IPS-NIHi11 (cell line): ENCODE measurements at regions not wholly inside any gene's neighbourhood (a gene's known extent, or its start where the extent isn't known, plus 50 kb on each side); places are given as distances from the start of the nearest gene placed in this dataset.
"Not testable (repeated sequence)": the region's sequence is repeated elsewhere in the genome, so short reads cannot be mapped to it uniquely, and the experiment has no call there.

Experiments
- DNase-seq: peaks from one replicate; pipeline ENCODE4 v3.0.0; 2012; ENCODE audit warnings: mixed read lengths, low spot score

DNA sequence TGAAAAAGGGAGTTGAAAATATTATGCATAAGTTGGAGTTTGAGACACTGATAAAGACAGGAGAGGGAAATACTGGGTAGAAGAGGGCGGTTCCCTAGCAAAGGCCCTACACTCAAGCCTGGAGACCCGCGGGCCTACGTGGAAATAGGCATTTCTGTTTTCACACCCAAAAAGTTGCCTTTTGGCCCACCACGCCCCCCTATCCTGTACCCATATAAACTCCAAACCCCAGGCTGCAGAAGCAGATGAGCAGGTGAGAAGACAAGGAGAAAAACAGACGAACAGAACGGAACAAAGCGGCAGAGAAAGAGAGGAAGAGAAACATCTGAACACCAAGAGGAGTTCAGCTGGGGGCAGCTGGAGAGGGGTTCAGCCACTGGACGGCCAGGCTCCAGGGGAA is 177.9 kb downstream of the GALC start:
- no peak for DNase-seq

DNA sequence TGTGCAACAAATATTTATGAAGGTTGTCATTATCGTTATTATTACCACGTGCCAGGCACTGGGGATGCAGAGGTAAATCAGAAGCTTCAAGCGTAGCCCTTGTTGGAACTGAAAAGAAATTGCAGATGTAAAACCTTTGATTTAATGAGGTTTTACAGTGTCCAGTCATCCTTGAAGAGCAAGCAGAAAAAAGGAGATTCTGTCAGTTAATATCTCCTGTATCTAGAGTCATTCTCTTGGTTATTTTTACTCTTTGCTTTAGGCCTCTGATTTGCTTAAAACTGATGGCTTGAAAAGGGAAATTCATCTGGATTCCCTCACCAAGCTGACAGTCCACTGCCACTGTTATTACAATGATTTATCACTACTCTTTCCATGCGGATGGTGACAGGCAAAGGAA is 179.3 kb downstream of the GALC start:
- DNase-seq, result no peak

DNA sequence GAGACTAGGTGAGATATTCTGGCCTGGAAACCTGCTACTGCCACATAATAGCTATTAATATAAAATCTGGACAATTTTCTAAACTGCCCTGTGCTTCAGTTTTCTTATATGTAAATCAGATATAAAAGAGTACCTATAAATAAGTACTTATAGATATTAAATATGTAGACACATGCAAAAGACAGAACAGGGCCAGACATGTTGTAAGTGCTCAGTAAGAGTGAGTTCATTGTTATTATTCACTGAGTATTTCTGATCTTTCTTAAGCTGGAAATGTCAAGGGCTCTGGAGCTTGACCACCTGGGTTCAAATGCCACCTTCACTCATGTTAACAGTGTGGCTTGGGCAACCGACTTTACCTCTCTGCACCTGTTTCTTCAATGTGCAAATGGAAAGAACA is 179.8 kb downstream of the GALC start:
- no peak for DNase-seq

DNA sequence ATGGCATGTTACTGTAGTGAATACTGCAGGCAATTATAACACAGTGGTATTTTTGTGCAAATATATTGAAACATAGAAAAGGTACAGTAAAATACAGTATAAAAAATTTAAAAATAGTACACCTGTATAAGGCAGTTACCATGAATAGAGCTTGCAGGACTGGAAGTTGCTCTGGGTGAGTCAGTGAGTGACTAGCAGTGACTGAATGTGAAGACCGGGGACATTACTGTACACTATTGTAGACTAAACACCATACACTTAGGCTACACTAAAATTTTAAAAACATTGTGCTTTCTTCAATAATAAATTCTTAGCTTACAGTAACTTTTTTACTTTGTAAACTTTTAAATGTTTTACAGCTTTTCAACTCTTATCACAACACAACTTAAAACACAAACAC is 181.7 kb downstream of the GALC start:
- no peak for DNase-seq

DNA sequence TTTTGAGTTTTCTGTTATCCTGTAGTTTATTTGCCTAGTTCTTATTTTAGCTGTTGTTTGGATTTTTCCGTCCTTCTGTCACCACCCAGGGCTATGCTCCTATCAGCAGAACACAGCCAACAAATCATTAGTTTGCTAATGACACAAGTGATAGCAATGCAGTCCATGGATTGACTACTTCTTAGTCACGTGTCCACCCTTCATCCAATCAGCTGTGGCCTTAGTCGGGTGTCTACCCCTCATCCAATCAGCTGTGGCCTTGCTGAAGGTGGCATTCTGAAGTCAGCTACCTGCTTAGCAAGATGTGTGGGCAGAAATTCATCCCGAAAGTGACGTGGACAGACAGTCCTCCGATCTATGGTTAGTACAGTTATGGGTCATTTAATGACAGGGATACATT is 182.3 kb downstream of the GALC start:
- no peak for DNase-seq

DNA sequence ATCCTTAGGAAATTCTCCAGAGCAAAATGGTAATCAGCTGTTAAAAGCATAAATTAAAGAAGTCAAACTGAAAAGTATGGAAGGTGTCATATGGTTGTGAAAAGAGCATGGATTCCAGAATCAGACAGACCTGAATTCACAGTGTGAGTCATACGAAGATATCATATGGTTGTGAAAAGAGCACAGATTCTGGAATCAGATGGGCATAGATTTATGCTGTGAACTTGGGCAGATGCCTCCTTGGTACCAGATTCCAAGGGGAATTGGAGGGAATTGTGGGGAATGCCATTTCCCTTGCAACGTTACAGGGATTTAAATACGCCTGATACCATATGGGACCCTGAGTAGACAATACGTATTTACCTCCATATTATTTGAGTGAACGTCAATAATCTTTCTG is 183.7 kb downstream of the GALC start:
- DNase-seq, result no peak

DNA sequence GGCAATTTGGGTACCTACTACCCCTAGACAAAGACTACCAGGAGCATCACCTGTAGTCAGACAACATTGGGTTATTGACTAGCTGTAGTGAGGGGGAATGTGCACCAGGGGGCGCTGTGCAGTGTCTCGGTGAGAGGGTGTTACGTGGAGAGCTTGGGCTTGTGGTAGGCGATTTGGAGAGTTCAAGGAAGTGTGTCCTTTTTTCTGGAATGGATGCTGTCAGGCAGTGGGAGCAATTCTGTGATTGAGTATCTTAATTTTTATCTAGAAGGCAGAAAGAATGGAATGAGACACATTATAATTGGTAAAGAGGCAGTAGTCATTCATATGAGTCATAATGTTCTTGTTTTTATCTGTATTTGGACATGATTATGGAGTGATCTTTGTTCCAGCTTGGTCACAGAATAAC is 187.7 kb downstream of the GALC start:
- DNase-seq, result peak; percentile 83

DNA sequence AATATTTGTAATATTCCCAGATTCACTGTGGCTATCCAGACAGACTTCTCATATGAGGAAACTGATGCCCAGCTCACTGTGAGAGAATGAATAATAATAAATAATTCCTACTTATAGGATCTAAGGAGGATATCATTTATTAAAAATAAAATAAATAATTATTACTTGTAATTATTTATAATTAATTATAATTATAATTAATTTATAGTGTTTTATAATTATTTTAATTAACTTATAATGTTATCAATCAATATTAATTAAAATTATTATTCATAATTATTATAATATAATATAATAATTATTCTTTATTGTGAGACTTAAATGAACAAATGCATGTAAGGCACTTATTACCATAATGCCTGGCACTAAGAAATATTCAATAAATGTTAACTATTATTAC is 192.8 kb downstream of the GALC start:
- DNase-seq, result no peak

DNA sequence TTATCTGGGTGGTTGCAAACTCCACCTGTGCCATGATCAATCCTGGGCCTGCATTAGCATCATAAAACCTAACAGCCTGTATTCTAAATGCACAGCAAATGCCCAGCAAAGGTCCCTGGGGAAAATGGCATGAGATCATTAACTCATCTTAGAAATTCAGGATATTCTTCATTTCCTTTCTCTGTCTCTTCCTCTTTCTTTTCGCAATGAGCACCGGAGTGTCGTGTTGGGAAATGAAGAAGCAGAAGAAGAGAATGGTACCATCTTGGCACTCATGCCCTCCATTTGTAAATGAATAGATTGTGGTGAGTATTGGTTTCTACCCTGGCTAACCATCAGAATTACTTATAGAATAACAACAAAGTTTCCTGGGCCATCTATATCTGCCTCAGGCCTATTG is 193.6 kb downstream of the GALC start:
- DNase-seq, result no peak

DNA sequence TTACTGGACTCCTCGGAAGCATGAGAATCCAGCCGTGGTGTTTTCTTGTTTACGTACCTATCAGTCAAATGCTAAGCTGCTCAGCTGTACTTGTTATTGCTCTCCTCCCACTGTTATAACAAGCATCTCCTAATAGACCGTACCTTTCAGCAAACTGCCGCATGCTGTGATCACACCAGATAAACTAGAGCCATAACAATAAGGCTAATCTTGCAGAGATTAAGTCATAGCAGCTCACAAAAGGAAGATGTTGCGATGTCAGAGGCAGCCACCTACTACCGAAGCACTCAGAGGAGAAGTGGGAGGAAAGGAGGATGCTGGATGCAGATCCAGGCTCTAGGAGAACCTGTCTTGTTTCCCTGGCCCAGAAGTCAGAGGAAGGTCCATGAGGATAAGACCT is 196.0 kb downstream of the GALC start:
- no peak for DNase-seq

DNA sequence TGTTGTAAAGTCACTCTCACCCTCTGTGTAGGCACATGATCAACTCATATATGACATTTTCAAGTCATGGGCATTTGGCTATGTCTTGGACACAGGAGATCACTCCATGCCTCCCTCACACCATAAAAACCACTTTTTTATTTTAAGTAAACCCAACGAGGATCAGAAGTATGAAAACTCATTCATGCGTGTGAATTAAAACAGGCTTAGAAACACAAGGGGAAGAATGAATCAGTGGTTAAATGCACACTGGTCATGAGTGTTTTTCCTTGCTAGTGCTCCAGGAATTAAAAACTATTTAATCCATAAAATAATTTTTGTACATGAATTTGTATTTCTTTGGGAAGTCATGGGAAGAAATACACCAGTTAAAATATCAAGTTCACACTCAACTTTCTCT is 198.4 kb downstream of the GALC start:
- no peak for DNase-seq

DNA sequence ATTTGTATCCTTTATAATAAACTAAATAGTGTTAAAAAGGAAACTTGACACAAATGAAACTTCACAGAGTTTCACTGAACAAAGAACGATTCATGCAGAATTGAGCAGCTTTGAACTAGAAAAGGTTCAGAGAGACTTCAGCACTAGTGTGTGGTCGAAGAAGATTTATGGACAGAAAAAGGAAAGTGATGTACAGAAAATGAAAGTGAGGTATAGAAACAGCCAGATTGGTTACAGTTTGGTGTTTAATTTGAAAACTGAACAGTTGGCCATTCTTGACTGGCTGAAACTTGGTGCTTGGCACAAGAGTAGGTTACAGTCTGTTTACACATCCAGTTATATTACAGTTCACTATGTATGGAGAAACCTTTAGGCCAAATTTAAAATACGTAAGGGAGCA is 207.1 kb downstream of the GALC start:
- DNase-seq, result no peak

DNA sequence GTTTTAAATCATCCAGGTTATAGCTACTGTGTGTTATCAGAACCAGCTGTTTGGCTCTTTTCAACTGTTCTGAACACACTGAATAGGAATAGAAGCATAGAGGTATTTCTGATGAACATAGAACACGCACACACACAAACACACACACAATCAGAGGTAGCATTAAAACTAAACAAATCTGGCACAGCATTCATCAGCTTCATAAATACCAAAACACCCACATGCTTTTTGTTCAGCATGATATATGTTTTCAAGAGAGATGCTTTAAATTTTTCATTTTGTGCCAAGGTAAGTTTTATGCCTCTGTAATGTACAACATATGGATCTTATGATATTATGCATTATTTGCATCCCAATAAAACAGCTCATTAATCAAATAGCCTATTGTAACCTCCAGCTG is 208.6 kb downstream of the GALC start:
- DNase-seq, result no peak

DNA sequence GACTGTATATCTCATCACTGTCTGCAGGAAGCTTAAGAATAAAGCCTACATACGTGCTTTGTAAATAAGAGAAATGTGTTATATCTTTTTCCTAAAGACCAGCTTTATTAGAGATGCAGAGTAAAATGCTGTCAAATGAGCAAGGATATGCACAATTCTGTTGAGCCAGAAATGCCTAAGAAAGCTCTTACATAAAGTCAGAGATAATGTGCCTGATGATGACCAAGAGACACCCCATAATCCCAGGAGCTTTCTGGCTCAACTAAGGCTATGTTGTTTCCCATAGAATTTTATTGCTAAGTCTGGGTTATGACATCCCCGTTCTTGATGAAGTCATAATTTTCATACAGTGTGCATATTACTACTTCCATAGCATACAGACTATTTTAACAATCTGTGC is 209.9 kb downstream of the GALC start:
- DNase-seq, result no peak

DNA sequence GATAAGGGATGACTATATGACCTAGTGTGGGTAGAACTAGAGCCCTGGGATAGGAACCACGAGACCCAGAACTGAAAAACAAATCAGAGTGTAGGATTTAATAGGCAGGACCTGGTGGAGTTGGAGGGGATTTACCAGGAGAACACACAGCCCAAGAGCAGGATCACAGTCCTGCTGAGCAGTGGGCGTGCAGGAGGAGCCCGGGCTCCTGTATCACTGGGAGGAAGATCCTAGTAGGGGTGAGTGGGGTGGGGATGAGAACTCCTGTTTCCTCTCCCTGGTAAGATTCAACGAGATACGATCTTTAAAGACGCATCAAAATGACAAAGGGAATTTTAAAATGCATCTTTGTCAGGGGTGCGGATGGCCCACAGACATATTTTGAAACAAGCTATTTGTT is 220.1 kb downstream of the GALC start:
- peak; percentile 23 for DNase-seq

DNA sequence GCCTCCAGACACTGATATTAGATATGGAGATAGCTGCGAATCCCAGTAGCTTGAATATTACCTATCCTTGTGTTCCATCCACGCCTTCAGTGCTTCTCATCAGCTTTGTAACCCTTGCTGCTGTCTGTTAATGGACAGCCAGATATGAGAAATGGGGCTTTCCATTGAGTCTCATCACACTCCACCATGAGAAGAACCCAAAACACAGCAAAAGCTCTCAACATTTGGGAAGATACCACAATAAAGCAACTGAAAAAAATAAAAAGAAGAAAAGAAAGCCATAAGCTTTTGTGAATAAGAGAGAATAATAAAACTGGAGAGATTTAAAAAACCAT is 225.4 kb downstream of the GALC start:
- no peak for DNase-seq

DNA sequence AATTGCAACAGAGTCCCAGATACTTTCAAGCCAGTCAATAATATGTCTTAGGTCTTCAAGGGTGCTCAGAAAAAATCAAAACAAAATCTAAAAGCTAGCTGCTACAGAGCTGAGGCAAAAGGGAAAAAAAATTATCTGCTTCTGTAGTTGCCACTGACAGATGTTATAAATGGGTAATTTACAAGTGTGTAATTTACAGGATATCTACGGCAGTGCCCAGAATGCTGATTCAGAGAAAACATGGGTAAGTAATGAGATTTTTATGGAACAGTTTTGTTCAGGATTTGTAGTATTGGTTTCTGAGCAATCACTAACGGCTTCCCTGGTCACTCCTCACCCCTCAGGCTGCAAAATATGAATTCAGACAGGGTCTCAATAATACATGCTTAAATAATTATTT is 234.1 kb downstream of the GALC start:
- DNase-seq, result no peak

DNA sequence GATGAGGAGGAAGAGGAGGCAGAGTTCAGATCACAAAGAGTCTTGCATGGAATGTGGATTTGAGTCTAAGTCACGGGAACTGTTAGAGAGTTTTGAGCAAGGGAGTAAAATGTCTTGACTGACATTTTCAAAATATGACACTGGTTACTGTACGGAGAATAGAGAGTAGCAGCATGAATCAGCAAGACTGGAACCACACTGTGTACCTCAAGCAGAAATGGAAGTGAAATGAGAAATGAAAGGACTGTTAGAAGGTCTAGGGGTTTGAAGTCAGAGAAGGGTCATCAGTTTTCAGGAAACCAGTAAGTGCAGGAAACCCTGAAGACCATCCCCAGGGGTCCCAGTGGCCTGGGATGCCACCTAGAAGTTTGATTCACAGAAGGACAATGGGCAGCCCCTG is 236.3 kb downstream of the GALC start:
- no peak for DNase-seq

DNA sequence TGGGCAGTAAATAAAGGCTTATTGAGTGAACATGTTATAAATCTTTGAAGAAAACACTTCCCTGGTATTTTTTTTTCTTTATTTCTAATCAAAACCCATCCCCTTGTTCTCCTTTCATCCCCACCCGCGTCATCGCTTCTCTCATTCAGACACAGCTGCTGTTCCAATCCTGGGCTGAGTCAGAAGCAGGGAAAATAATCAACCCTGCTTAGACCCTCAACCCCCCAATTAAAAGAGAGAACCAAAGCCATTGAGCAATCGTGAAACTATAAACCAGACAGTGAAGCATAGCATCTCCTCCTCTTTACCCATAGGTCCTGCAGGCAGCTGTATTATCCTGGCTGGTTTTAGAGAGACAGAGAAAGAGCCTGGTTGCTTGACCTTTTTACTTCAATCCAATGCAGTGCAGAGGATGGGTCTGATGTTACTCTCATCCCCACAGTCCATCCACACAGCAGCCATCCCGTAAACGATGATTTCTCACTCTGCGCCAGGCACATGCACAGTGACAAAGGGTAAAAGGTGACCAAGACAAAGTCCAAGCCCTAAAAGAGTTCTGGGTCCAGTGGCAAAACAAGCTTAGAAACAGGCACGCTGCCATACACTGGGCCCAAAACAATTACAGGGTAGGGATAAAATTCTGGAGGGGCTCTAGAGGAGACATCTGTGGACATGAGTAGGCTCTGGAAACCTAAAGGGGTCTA is 238.3 kb downstream of the GALC start:
- no peak for DNase-seq

DNA sequence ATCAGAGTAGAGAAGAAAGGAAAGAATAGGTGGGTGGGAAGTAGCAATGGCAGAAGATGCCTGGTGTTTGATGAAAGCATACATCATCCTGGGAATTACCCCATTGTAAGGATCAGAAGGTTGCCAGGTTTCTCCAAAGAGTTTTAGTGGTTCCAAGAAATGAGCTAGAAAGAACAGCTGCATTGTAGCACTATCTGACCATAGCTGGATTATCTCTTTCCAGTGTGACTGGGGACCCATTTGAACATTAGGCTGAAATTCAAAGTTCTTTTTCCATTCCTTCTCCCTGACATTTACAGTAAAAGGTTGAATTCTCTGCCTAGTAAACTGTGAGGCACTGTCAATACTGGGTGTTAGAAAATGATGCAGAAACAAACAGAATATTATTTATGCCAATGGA is 244.4 kb downstream of the GALC start:
- no peak for DNase-seq

DNA sequence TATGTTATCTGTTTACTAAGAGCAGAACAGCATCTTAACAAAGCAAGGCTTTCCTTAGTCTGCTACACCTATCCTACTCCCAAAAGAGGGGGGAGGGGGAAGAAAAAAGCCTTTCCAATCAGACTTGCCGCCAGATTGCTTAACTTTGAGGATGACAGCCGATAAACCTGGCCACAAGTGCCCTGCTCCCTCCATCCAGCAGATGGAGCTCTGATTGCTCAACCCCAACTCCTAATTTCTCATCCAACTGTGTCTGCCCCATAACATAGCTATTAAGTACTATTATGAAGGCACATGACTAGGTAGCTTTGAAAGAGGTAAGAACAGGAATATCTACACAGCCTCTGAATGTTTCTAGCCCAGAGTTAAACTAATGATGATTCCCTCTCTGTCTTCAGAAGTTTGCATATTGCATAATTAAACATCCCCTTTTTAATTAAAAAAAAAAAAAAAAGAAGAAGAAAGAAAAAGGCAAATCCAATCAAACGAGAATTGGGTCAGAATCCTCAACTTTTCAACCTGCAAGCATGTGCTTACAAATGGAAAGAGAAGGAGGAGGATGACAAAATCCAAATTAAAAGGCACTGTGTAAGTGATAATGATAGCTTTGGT is 247.4 kb downstream of the GALC start:
- peak; percentile 63 for DNase-seq

DNA sequence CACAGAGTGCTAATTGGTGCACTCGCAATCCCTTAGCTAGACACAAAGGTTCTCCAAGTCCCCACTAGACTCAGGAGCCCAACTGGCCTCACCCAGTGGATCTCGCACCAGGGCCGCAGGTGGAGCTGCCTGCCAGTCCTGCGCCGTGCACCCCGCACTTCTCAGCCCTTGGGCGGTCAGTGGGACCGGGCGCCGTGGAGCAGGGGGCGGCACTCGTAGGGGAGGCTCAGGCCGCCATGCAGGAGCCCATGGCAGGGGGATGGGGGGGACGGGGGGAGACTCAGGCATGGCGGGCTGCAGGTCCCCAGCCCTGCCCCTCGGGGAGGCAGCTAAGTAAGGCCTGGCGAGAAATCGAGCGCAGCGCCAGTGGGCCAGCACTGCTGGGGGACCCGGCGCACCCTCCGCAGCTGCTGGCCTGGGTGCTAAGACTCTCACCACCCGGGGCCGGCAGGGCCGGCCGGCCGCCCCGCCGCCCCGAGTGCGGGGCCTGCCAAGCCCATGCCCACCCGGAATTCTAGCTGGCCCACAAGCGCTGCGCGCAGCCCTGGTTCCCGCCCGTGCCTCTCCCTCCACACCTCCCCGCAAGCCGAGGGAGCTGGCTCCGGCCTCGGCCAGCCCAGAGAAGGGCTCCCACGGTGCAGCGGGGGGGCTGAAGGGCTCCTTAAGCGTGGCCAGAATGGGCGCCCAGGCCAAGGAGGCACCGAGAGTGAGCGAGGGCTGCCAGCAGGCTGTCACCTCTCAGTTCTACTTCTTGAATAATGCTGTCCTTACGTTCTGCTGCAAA is 258.2 kb downstream of the GALC start:
- not testable (repeated sequence) for DNase-seq

DNA sequence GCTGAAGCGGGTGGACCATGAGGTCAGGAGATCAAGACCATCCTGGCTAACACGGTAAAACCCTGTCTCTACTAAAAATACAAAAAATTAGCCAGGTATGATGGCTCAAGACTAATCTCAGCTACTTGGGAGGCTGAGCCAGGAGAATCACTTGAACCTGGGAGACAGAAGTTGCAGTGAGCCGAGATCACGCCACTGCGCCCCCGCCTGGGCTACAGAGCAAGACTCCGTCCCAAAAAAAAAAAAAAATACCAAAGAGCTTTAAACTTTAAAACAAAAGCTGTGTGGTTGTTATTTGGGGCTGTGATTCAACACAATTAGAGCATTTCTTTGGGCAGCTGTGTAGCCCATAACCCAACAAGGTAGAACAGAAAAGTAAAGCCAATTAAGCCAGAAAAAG is 259.9 kb downstream of the GALC start:
- not testable (repeated sequence) for DNase-seq

DNA sequence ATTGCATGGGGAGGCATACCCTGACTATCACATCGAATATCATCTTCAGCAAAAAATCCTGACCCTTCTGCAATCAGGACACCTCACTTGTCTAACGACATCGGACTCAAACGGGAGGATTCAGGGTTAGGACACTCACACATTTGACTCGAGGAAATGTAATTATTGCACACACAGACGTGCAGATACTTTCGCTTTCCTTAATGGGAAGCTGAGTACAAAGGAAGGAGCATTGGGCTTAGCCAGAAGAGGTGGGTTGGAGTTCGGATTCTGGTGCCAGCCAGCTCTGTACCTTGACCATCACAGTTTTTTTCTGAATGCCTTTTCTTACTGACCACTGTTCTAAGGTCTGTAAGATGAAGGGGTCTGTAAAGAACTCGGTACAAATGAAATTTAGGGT is 260.4 kb downstream of the GALC start:
- no peak for DNase-seq
